ENCODE measurements at regions not wholly inside any gene's neighbourhood (a gene's known extent, or its start where the extent isn't known, plus 50 kb on each side); places are given as distances from the start of the nearest gene placed in this dataset.

DNA sequence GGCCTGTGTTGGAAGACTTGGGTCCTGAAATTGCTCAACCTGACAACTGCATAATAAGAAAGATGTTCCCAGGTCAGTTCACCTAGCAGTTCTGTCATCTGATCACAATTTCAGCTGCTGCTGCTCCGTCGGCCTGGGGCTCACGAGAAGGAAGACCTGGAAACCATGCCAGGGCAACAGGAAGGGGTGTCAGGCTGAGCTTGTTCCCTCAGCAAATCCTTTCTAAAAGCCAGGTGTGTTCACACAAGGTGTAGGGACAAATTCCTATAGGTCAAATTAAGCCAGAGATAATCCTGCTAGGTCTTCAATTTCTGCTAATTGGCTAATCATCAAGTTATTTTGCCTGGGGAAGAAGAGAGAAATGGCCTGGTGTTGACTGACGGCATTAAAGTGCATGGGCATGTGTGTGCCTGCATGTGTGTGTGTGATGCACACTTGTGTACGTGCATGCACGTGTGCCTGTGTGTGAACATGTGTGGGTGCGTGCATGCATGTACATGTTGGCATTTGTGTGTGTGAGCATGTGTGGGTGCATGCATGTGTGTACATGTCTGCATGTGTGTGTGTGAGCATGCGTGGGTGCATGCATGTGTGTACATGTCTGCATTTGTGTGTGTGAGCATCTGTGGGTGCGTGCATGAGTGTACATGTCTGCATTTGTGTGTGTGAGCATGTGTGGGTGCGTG is 178.6 kb downstream of the TMEM18 start:
- dilution Hi-C loops (cut with MboI; ENCODE audit: extremely low pct_ligation_motif_present, low sequenced_read_pairs): no loop called here
- no peak overlapping the region for H3K9ac ChIP-seq (replicated peaks; ENCODE audit: extremely low read depth, insufficient read depth, low read length)
- H3K27me3 ChIP-seq (ENCODE audit: control insufficient read depth in 2 of 2, insufficient read depth in 2 of 2, low read length in 2 of 2): no peaks in the 10 kb centered on the region
- intact Hi-C loops (cut with micrococcal nuclease): no loop called here
- BruUV-seq (replicated peaks): no TSS peak
- H3K4me1 ChIP-seq (ENCODE audit: control insufficient read depth, extremely low read depth, insufficient read depth, low read length): no peaks in the 10 kb centered on the region
- H3K27ac ChIP-seq (ENCODE audit: insufficient read depth, low read depth, low read length): no peak overlapping the region
- H3K9me3 ChIP-seq (replicated peaks; ENCODE audit: control insufficient read depth, insufficient read depth, low read length): peaks cover 5% of the 10 kb centered on the region
- H3K79me2 ChIP-seq (ENCODE audit: control insufficient read depth, insufficient read depth, low read length): no peaks in the 10 kb centered on the region
- H2AFZ ChIP-seq (ENCODE audit: low read depth, low read length): no peak overlapping the region
- no peaks in the 10 kb centered on the region for H3K36me3 ChIP-seq (ENCODE audit: control insufficient read depth in 2 of 2, extremely low read depth in 1 of 2, insufficient read depth in 2 of 2, low read length in 2 of 2)
- DNase-seq (ENCODE audit: low read depth, low spot score): no peak
- TF ChIP-seq MYC (IDR thresholded peaks at IDR 0.05; ENCODE audit: low read depth, low read length): no peak
- no peak for FAIRE-seq
- H3K4me2 ChIP-seq (ENCODE audit: insufficient read depth, low read length): no peak overlapping the region
- ChIA-PET POLR2A (no interaction called here), CTCF (no interaction called here)
- no peaks in the 10 kb centered on the region for H3K9me1 ChIP-seq (replicated peaks; ENCODE audit: control insufficient read depth, extremely low read depth, insufficient read depth, low read length)
- no peak overlapping the region for H3K4me3 ChIP-seq (replicated peaks in 1 of 3; ENCODE audit: insufficient read depth in 1 of 3, low read depth in 1 of 3, low read length in 3 of 3)
- no peaks in the 10 kb centered on the region for H4K20me1 ChIP-seq (replicated peaks; ENCODE audit: control insufficient read depth, extremely low read depth, insufficient read depth, low read length)

DNA sequence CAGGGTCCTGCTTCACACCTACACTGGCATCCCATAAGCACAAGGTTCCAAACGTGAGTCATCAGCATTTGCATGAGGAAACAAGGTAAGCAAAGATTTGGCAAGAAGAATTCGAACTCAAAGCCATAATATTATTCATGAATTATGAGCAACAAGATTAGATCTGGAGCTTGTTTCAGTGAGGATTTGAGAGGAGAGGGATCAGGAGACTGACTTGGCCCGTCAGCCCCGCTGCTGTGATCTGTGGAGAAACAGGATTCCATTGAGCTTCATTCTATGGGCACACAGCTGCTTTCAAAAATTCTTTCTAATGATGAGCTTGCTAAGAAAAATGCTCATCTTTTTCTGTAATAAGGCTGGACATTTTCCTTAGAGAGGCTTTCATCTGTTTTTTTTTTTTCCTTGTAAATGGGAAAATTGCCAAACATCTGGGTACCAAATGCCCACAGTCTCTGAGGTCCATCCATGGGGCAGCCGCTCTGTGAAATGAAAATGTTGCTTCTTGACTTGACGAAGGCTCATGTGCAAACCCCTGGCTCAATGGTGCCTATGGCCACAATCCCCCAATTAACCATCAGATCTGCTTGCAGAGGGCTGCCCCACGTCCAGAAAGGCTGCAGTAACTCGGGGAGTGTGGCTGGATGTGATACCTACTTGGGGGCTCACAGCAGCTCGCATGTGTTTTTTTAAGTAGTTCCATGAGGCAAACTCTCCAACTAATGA is 179.3 kb downstream of the TMEM18 start:
- dilution Hi-C loops (cut with MboI; ENCODE audit: extremely low pct_ligation_motif_present, low sequenced_read_pairs) (no loop called here), intact Hi-C loops (cut with micrococcal nuclease) (no loop called here)
- Histone ChIP-seq H3K4me1 (ENCODE audit: control insufficient read depth, extremely low read depth, insufficient read depth, low read length) (no peaks in the 10 kb centered on the region), H3K27me3 (ENCODE audit: control insufficient read depth in 2 of 2, insufficient read depth in 2 of 2, low read length in 2 of 2) (no peaks in the 10 kb centered on the region), H3K9ac (replicated peaks; ENCODE audit: extremely low read depth, insufficient read depth, low read length) (no peak overlapping the region), H4K20me1 (replicated peaks; ENCODE audit: control insufficient read depth, extremely low read depth, insufficient read depth, low read length) (no peaks in the 10 kb centered on the region), H3K79me2 (ENCODE audit: control insufficient read depth, insufficient read depth, low read length) (no peaks in the 10 kb centered on the region), H3K36me3 (ENCODE audit: control insufficient read depth in 2 of 2, extremely low read depth in 1 of 2, insufficient read depth in 2 of 2, low read length in 2 of 2) (no peaks in the 10 kb centered on the region), H3K27ac (ENCODE audit: insufficient read depth, low read depth, low read length) (no peak overlapping the region), H3K4me3 (replicated peaks in 1 of 3; ENCODE audit: insufficient read depth in 1 of 3, low read depth in 1 of 3, low read length in 3 of 3) (no peak overlapping the region), H2AFZ (ENCODE audit: low read depth, low read length) (no peak overlapping the region), H3K9me3 (replicated peaks; ENCODE audit: control insufficient read depth, insufficient read depth, low read length) (peaks cover 5% of the 10 kb centered on the region), H3K4me2 (ENCODE audit: insufficient read depth, low read length) (no peak overlapping the region), H3K9me1 (replicated peaks; ENCODE audit: control insufficient read depth, extremely low read depth, insufficient read depth, low read length) (no peaks in the 10 kb centered on the region)
- DNase-seq (ENCODE audit: low read depth, low spot score) (no peak), FAIRE-seq (no peak)
- TF ChIP-seq, protein P1, sequence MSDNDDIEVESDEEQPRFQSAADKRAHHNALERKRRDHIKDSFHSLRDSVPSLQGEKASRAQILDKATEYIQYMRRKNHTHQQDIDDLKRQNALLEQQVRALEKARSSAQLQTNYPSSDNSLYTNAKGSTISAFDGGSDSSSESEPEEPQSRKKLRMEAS (IDR thresholded peaks at IDR 0.05; ENCODE audit: insufficient read depth, insufficient read length): no peak
- TF ChIP-seq, protein P2, sequence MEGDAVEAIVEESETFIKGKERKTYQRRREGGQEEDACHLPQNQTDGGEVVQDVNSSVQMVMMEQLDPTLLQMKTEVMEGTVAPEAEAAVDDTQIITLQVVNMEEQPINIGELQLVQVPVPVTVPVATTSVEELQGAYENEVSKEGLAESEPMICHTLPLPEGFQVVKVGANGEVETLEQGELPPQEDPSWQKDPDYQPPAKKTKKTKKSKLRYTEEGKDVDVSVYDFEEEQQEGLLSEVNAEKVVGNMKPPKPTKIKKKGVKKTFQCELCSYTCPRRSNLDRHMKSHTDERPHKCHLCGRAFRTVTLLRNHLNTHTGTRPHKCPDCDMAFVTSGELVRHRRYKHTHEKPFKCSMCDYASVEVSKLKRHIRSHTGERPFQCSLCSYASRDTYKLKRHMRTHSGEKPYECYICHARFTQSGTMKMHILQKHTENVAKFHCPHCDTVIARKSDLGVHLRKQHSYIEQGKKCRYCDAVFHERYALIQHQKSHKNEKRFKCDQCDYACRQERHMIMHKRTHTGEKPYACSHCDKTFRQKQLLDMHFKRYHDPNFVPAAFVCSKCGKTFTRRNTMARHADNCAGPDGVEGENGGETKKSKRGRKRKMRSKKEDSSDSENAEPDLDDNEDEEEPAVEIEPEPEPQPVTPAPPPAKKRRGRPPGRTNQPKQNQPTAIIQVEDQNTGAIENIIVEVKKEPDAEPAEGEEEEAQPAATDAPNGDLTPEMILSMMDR (IDR thresholded peaks at IDR 0.05; ENCODE audit: extremely low read depth in 1 of 2, insufficient read depth in 1 of 2, low read depth in 1 of 2, low read length in 2 of 2): no peak
- TF ChIP-seq POLR2AphosphoS5 (IDR thresholded peaks at IDR 0.05; ENCODE audit: insufficient read depth, low read depth, low read length) (no peak), POLR2A (IDR thresholded peaks at IDR 0.05; ENCODE audit: low read depth, low read length) (no peak), MYC (IDR thresholded peaks at IDR 0.05; ENCODE audit: low read depth, low read length) (no peak), GATA2 (IDR thresholded peaks at IDR 0.05; ENCODE audit: insufficient read depth, insufficient read length, low read depth, low read length) (no peak), FOS (IDR thresholded peaks at IDR 0.05; ENCODE audit: borderline replicate concordance, insufficient read depth, low read length) (no peak), EZH2 (IDR thresholded peaks at IDR 0.05; ENCODE audit: borderline replicate concordance, low read depth, low read length, severe bottlenecking) (no peak), JUN (IDR thresholded peaks at IDR 0.05; ENCODE audit: borderline replicate concordance, insufficient read depth, insufficient read length, low read depth) (no peak)
- CTCF ChIA-PET: no interaction called here
- POLR2A ChIA-PET: no interaction called here
- BruUV-seq (replicated peaks): no TSS peak

All from endothelial cell of umbilical vein (primary cell).